ENCODE measurements at regions not wholly inside any gene's neighbourhood (a gene's known extent, or its start where the extent isn't known, plus 50 kb on each side); places are given as distances from the start of the nearest gene placed in this dataset.

GRCh38 chr5:146986469-146986868, 107.9 kb upstream of the PPP2R2B start:
- H3K36me3 ChIP-seq (ENCODE audit: control insufficient read depth in 2 of 2, extremely low read depth in 1 of 2, insufficient read depth in 2 of 2, low read length in 2 of 2) = no peaks in the 10 kb centered on the region

More at GRCh38 chr5:146986469-146986868, 107.9 kb upstream of the PPP2R2B start:
- H3K4me3 ChIP-seq (replicated peaks in 1 of 3; ENCODE audit: insufficient read depth in 1 of 3, low read depth in 1 of 3, low read length in 3 of 3) = no peak overlapping the region
- BruUV-seq (replicated peaks) = no TSS peak
- no peaks in the 10 kb centered on the region for H3K9me1 ChIP-seq (replicated peaks; ENCODE audit: control insufficient read depth, extremely low read depth, insufficient read depth, low read length)
- no peak overlapping the region for H3K4me2 ChIP-seq (ENCODE audit: insufficient read depth, low read length)
- no peaks in the 10 kb centered on the region for H3K4me1 ChIP-seq (ENCODE audit: control insufficient read depth, extremely low read depth, insufficient read depth, low read length)
- no peak overlapping the region for H3K9ac ChIP-seq (replicated peaks; ENCODE audit: extremely low read depth, insufficient read depth, low read length)
- H3K27ac ChIP-seq (ENCODE audit: insufficient read depth, low read depth, low read length) = no peak overlapping the region
- H2AFZ ChIP-seq (ENCODE audit: low read depth, low read length) = no peak overlapping the region
- TF ChIP-seq EZH2 (IDR thresholded peaks at IDR 0.05; ENCODE audit: borderline replicate concordance, low read depth, low read length, severe bottlenecking) = no peak
- no peak for TF ChIP-seq MAX (IDR thresholded peaks at IDR 0.05; ENCODE audit: insufficient read depth, insufficient read length)
- no peak for TF ChIP-seq CTCF (IDR thresholded peaks at IDR 0.05; ENCODE audit: extremely low read depth in 1 of 2, insufficient read depth in 1 of 2, low read depth in 1 of 2, low read length in 2 of 2)
- no peak for TF ChIP-seq POLR2A (IDR thresholded peaks at IDR 0.05; ENCODE audit: low read depth, low read length)
- ChIA-PET POLR2A (no interaction called here), CTCF (interaction anchor here (1.0 kb wide), 1 partner anchor 21 kb away, joined by 3 read pairs; no protein-coding TSS in a partner anchor)
- no peaks in the 10 kb centered on the region for H3K27me3 ChIP-seq (ENCODE audit: control insufficient read depth in 2 of 2, insufficient read depth in 2 of 2, low read length in 2 of 2)
- no peaks in the 10 kb centered on the region for H3K9me3 ChIP-seq (replicated peaks; ENCODE audit: control insufficient read depth, insufficient read depth, low read length)
- no peaks in the 10 kb centered on the region for H4K20me1 ChIP-seq (replicated peaks; ENCODE audit: control insufficient read depth, extremely low read depth, insufficient read depth, low read length)
- intact Hi-C loops (cut with micrococcal nuclease) = no loop called here
- DNase-seq (ENCODE audit: low read depth, low spot score) (no peak), FAIRE-seq (no peak)
- dilution Hi-C loops (cut with MboI; ENCODE audit: extremely low pct_ligation_motif_present, low sequenced_read_pairs) = no loop called here
- no peaks in the 10 kb centered on the region for H3K79me2 ChIP-seq (ENCODE audit: control insufficient read depth, insufficient read depth, low read length)

Measured in endothelial cell of umbilical vein (primary cell).